Fibroblast of skin of back (primary cell): ENCODE measurements at regions not wholly inside any gene's neighbourhood (a gene's known extent, or its start where the extent isn't known, plus 50 kb on each side); places are given as distances from the start of the nearest gene placed in this dataset.

Experiments used
- DNase-seq: peaks from one replicate; pipeline ENCODE4 v3.0.0-alpha.2; 2013

DNA sequence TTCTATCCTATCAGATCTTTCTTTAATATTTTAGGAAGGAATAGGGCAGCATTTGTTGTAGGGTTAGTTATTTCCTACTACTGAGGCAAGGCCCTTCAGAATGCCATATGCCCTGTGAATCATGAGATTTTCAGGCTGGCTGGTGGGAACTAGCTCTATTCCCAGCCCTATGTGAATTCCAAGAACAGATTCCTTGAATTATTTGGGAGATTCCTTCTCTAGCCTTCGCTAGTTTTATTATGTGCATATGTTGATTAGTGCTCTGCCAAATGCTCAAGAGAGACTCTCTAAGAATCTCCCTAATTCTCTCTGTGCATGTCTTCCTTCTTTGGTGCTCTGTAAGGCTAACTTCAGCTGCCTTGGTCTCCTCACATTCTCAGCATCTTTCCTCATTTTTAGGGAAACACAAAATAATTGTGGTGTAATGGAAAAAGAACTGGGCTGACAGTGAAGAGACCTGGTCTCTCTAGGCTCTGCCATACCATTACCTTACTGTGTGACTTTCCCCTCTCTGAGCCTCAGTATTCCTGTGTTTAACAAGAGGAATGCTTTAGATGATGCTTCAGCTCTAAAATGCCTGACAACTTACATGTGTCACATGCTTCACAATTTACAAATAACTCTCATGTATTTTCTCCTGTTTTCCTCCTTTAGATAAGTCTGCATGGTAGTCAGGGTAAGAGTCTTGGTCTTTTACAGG, 79.7 kb downstream of the VMA21 start:
- DNase-seq = peak; percentile 1

DNA sequence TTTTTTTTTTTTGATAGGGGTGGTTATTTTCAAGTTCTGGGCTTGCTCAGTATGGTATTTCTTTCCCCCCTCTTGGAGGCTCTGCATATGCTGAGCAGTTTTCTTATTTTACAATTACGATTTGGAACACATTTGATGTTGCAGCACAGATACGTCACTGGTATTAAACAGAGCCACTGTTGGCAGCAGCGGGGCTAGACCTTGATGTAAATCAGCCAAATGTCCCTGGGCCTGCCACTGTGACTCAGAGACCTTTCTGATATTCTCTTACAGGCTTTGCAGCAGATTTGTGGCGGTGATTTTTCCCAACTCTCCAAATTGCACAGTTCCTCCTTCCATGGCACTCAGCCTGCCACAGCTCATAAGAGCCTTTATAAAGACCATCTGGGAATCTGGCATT, 81.1 kb downstream of the VMA21 start:
- DNase-seq = no peak

DNA sequence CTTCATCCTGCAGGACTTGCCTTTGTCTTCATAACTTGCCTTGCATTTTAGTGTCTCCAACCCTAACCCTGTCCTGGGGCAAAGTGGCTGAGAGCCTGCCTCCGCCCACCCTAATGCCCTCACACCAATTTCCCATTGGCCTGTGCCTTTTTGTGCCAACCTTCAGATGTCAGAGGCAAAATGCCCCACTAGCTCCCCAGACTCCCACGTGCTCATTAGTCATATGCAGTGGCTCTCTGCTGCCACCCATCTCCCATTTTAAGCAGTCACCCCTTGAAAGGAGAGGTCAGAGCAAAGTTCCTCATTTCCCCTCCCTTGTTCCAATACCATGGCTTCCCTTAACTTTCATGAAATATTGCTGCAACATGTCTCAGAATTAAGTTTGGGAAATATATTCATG, 74.8 kb upstream of the PASD1 start:
- DNase-seq = no peak

DNA sequence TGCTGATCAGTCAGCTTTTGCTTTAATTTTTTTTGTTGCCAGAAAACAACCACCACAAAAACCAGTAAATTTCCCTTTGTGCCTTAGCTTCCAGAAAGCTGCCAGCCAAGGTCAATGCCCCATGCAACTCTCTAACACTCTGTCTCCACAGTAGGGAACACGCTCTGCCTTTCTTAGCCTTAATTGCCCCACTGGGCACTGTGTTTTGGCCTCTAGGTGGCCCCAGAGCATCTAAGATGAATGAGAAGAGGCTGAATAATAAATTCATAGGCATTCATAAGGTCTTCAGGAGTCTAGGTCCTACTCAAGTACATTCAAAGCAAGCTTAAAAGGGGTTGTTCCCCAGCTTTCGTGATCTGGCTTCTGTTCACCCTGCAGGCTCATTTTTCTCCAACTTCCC, 57.7 kb upstream of the PASD1 start:
- peak; percentile 2 for DNase-seq

DNA sequence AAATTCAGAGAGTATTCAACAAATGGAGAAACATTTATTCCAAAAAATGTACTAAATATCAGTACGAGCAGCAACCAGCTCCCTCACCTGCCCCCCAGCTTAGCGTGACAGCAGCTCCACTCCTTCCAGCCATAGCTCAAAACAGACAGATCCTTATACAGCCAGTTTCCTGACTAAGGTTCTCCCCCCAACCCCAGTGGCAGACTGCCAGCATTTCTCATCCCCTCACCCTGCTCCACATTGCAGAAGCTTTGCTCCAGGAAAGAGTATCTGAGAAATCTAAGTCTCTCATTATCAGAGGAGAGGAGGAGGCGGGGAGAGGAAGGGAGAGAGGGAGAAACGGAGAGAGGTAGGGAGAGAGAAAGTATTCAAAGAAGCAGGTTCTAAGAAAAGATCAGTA, 53.3 kb upstream of the PASD1 start:
- no peak for DNase-seq

DNA sequence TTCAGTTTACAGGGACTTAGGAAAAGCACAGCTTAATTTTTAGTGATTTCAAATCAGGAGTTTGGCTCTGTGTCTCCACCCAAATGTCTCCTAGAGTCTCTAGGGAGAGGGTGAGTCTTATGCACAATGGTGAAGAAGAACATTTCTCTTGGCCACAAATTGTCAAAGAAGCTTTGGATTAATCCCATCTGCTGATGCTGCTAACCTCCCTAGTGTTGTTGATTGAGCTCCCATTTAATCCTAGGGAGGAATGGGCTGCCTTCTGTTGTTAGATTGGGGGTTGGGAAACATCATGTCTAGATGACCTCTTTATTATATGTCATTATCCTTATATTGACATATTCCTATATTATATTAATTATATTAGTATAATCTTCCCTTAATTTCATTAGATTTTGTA, 50.0 kb upstream of the PASD1 start:
- DNase-seq = no peak
